Stimulated activated CD4-positive, alpha-beta T cell treated with anti-CD3 and anti-CD28 coated beads, Interleukin-4, amount 100 ng/mL, for 24 hours (primary cell): ENCODE measurements at regions not wholly inside any gene's neighbourhood (a gene's known extent, or its start where the extent isn't known, plus 50 kb on each side); places are given as distances from the start of the nearest gene placed in this dataset.
"Not testable (repeated sequence)": the region's sequence is repeated elsewhere in the genome, so short reads cannot be mapped to it uniquely, and the experiment has no call there.

ENCODE experiments used
- DNase-seq: peaks from one replicate; pipeline ENCODE4 v3.0.0-alpha.2; 2020

- DNase-seq = not testable (repeated sequence)
Observed at GRCh38 chr20:29883514-29884219, 1373.8 kb upstream of the DEFB115 start.

GRCh38 chr20:29884322-29884721 lies 1373.1 kb upstream of the DEFB115 start:
- DNase-seq = not testable (repeated sequence)

- DNase-seq = not testable (repeated sequence)
Observed at GRCh38 chr20:29885282-29886185, 1371.9 kb upstream of the DEFB115 start.

GRCh38 chr20:29891555-29891954 lies 1365.9 kb upstream of the DEFB115 start:
- not testable (repeated sequence) for DNase-seq
